ENCODE measurements at regions not wholly inside any gene's neighbourhood (a gene's known extent, or its start where the extent isn't known, plus 50 kb on each side); places are given as distances from the start of the nearest gene placed in this dataset.

GRCh38 chr18:41370740-41371139 lies 584.3 kb upstream of the PIK3C3 start:
- no peaks in the 10 kb centered on the region for H3K27me3 ChIP-seq (ENCODE audit: control insufficient read depth, insufficient read depth, low read length)
- H3K36me3 ChIP-seq (ENCODE audit: control insufficient read depth, insufficient read depth, low read length) = no peaks in the 10 kb centered on the region
- no peak overlapping the region for H3K4me3 ChIP-seq (ENCODE audit: low read depth, low read length)
- no peak for TF ChIP-seq CTCF (IDR thresholded peaks at IDR 0.05; ENCODE audit: insufficient read depth, low read length, poor library complexity, severe bottlenecking)
- no peak for DNase-seq (ENCODE audit: low read depth)

GRCh38 chr18:41357708-41358107 lies 597.3 kb upstream of the PIK3C3 start:
- no peaks in the 10 kb centered on the region for H3K27me3 ChIP-seq (ENCODE audit: control insufficient read depth, insufficient read depth, low read length)
- no peak overlapping the region for H3K4me3 ChIP-seq (ENCODE audit: low read depth, low read length)
- TF ChIP-seq CTCF (IDR thresholded peaks at IDR 0.05; ENCODE audit: insufficient read depth, low read length, poor library complexity, severe bottlenecking) = no peak
- H3K36me3 ChIP-seq (ENCODE audit: control insufficient read depth, insufficient read depth, low read length) = no peaks in the 10 kb centered on the region
- DNase-seq (ENCODE audit: low read depth) = no peak

- no peak for TF ChIP-seq CTCF (IDR thresholded peaks at IDR 0.05; ENCODE audit: insufficient read depth, low read length, poor library complexity, severe bottlenecking)
- DNase-seq (ENCODE audit: low read depth) = no peak
- Histone ChIP-seq H3K36me3 (ENCODE audit: control insufficient read depth, insufficient read depth, low read length) (no peaks in the 10 kb centered on the region), H3K4me3 (ENCODE audit: low read depth, low read length) (no peak overlapping the region), H3K27me3 (ENCODE audit: control insufficient read depth, insufficient read depth, low read length) (no peaks in the 10 kb centered on the region)
Observed at GRCh38 chr18:41353777-41354528, 601.1 kb upstream of the PIK3C3 start.

- Histone ChIP-seq H3K4me3 (ENCODE audit: low read depth, low read length) (no peak overlapping the region), H3K27me3 (ENCODE audit: control insufficient read depth, insufficient read depth, low read length) (no peaks in the 10 kb centered on the region), H3K36me3 (ENCODE audit: control insufficient read depth, insufficient read depth, low read length) (no peaks in the 10 kb centered on the region)
- TF ChIP-seq CTCF (IDR thresholded peaks at IDR 0.05; ENCODE audit: insufficient read depth, low read length, poor library complexity, severe bottlenecking) = no peak
- DNase-seq (ENCODE audit: low read depth) = no peak
Observed at GRCh38 chr18:41351430-41351829, 603.6 kb upstream of the PIK3C3 start.

- Histone ChIP-seq H3K27me3 (ENCODE audit: control insufficient read depth, insufficient read depth, low read length) (no peaks in the 10 kb centered on the region), H3K4me3 (ENCODE audit: low read depth, low read length) (no peak overlapping the region), H3K36me3 (ENCODE audit: control insufficient read depth, insufficient read depth, low read length) (no peaks in the 10 kb centered on the region)
- DNase-seq (ENCODE audit: low read depth) = no peak
- TF ChIP-seq CTCF (IDR thresholded peaks at IDR 0.05; ENCODE audit: insufficient read depth, low read length, poor library complexity, severe bottlenecking) = no peak
Observed at GRCh38 chr18:41347057-41347456, 608.0 kb upstream of the PIK3C3 start.

GRCh38 chr18:41343808-41344207 lies 611.2 kb upstream of the PIK3C3 start:
- no peak for DNase-seq (ENCODE audit: low read depth)
- no peak overlapping the region for H3K4me3 ChIP-seq (ENCODE audit: low read depth, low read length)
- no peak for TF ChIP-seq CTCF (IDR thresholded peaks at IDR 0.05; ENCODE audit: insufficient read depth, low read length, poor library complexity, severe bottlenecking)
- no peaks in the 10 kb centered on the region for H3K36me3 ChIP-seq (ENCODE audit: control insufficient read depth, insufficient read depth, low read length)
- no peaks in the 10 kb centered on the region for H3K27me3 ChIP-seq (ENCODE audit: control insufficient read depth, insufficient read depth, low read length)

Measured in kidney epithelial cell (primary cell).